ENCODE measurements at regions not wholly inside any gene's neighbourhood (a gene's known extent, or its start where the extent isn't known, plus 50 kb on each side); places are given as distances from the start of the nearest gene placed in this dataset.

GRCh38 chr12:118925407-118925806 lies 55.9 kb upstream of the SRRM4 start:
- Histone ChIP-seq H3K4me3 (ENCODE audit: extremely low read depth in 1 of 4, insufficient read depth in 2 of 4, low read depth in 3 of 4, low read length in 4 of 4) (no peak overlapping the region), H3K79me2 (ENCODE audit: control insufficient read depth in 1 of 2, insufficient read depth in 2 of 2, low read length in 2 of 2) (no peaks in the 10 kb centered on the region), H2BK15ac (ENCODE audit: low read length) (no peak overlapping the region), H2BK20ac (ENCODE audit: low read length) (no peak overlapping the region), H3K9ac (replicated peaks in 1 of 4; ENCODE audit: extremely low read depth in 1 of 4, low read depth in 3 of 4, low read length in 3 of 4) (no peak overlapping the region), H3K27ac (ENCODE audit: low read depth, low read length) (no peak overlapping the region), H3K36me3 (ENCODE audit: control insufficient read depth in 2 of 4, insufficient read depth in 4 of 4, low read length in 3 of 4) (no peaks in the 10 kb centered on the region), H2AK5ac (ENCODE audit: low read depth, low read length) (no peak overlapping the region), H2BK120ac (replicated peaks; ENCODE audit: low read depth, low read length) (no peak overlapping the region), H3K23me2 (ENCODE audit: low read depth, low read length) (no peaks in the 10 kb centered on the region), H3K14ac (ENCODE audit: insufficient read length) (no peak overlapping the region), H4K8ac (ENCODE audit: extremely low read depth, insufficient read depth, low read length) (no peak overlapping the region), H3K27me3 (replicated peaks in 1 of 4; ENCODE audit: control insufficient read depth in 3 of 4, extremely low read depth in 1 of 4, insufficient read depth in 3 of 4, low read length in 3 of 4) (no peaks in the 10 kb centered on the region; a peak in 1 of 7 replicates), H2BK5ac (ENCODE audit: low read depth, low read length) (no peak overlapping the region), H3K23ac (ENCODE audit: insufficient read length) (no peak overlapping the region), H4K91ac (replicated peaks; ENCODE audit: insufficient read length, low read length) (no peak overlapping the region), H4K20me1 (replicated peaks in 1 of 2; ENCODE audit: control insufficient read depth in 1 of 2, insufficient read depth in 2 of 2, low read length in 2 of 2) (no peaks in the 10 kb centered on the region), H3K56ac (replicated peaks; ENCODE audit: insufficient read length, low read depth, low read length) (no peak overlapping the region), H2AFZ (ENCODE audit: low read length) (no peak overlapping the region), H3K4me2 (ENCODE audit: insufficient read depth in 1 of 2, low read depth in 2 of 2, low read length in 2 of 2) (no peak overlapping the region), H3K4me1 (replicated peaks in 1 of 4; ENCODE audit: control insufficient read depth in 3 of 4, insufficient read depth in 4 of 4, low read length in 3 of 4) (no peaks in the 10 kb centered on the region), H3K4ac (replicated peaks; ENCODE audit: insufficient read length, low read depth, low read length) (no peak overlapping the region), H3K79me1 (ENCODE audit: low read depth, low read length) (no peaks in the 10 kb centered on the region), H3K18ac (ENCODE audit: extremely low read depth, low read length) (no peak overlapping the region), H3K9me3 (ENCODE audit: insufficient read depth in 2 of 2, low read depth in 1 of 2, low read length in 1 of 2) (no peaks in the 10 kb centered on the region), H2BK12ac (ENCODE audit: low read depth, low read length) (no peak overlapping the region), H4K5ac (ENCODE audit: insufficient read length, low read depth, low read length) (no peak overlapping the region)
- TF ChIP-seq BRCA1 (IDR thresholded peaks at IDR 0.05; ENCODE audit: low read depth, low read length) (no peak), RNF2 (IDR thresholded peaks at IDR 0.05; ENCODE audit: borderline replicate concordance, low read depth, low read length, missing control alignments, poor library complexity, severe bottlenecking) (no peak), MAFK (IDR thresholded peaks at IDR 0.05; ENCODE audit: low read depth, low read length) (no peak), ATF3 (IDR thresholded peaks at IDR 0.05; ENCODE audit: insufficient read depth, low read depth, low read length) (no peak), RAD21 (IDR thresholded peaks at IDR 0.05 in 1 of 2, conservative IDR thresholded peaks at IDR 0.05 in 1 of 2; ENCODE audit: low read depth in 2 of 2, low read length in 2 of 2) (no peak), RFX5 (IDR thresholded peaks at IDR 0.05; ENCODE audit: borderline replicate concordance, low read depth, low read length) (no peak), TAF1 (IDR thresholded peaks at IDR 0.05; ENCODE audit: low read depth, low read length) (no peak), CBX5 (IDR thresholded peaks at IDR 0.05; ENCODE audit: low read depth, low read length) (no peak), JUN (IDR thresholded peaks at IDR 0.05; ENCODE audit: low read depth, low read length) (no peak), MAX (IDR thresholded peaks at IDR 0.05) (no peak)
- ChIA-PET POLR2A (ENCODE audit: partially characterized antibody) (no interaction called here), CTCF (ENCODE audit: partially characterized antibody) (interaction anchor here (1.1 to 1.2 kb wide), 2 partner anchors 42 to 95 kb away, joined by 3 read pairs; no protein-coding TSS in a partner anchor)
- FAIRE-seq (no peak), DNase-seq (ENCODE audit: low read depth in 1 of 2, low spot score in 2 of 2) (no peak)
- WGBS, 2 experiments (ENCODE audit: extremely low coverage in 1 of 2, insufficient coverage in 1 of 2, insufficient read length in 1 of 2, insufficient replicate concordance in 2 of 2, low coverage in 1 of 2, low lambda C conversion rate in 2 of 2, missing lambda C conversion rate in 1 of 2): 93% methylated on average over 1 of the region's 1 CpG; no CpG with 5 or more reads in 1 of the 2 experiments
